Caco-2 (cell line): ENCODE measurements at regions not wholly inside any gene's neighbourhood (a gene's known extent, or its start where the extent isn't known, plus 50 kb on each side); places are given as distances from the start of the nearest gene placed in this dataset.

Experiments used
- BruUV-seq: library from RNA; stranded (reverse); fragments of 400-500 nt; replicated peaks from 2 replicates; lab custom pipeline; 2021; lab: Mats Ljungman, UMichigan
- CTCF ChIA-PET: fragments of 300-600 bp; sonication (Branson Sonifier 250); formaldehyde crosslinking; loops from one replicate; lab custom pipeline; 2022; ENCODE audit warnings: antibody characterized with exemption; lab: Charles Lee
- POLR2A ChIA-PET: fragments of 300-600 bp; sonication (Branson Sonifier 250); formaldehyde crosslinking; loops from one replicate; lab custom pipeline; 2022; ENCODE audit warnings: antibody characterized with exemption; lab: Charles Lee
- DNase-seq, 2 experiments: peaks; one replicate each; pipeline versions ENCODE4 v3.0.0 to v3.0.0-alpha.2; 2020 to 2022
- H3K27me3 ChIP-seq: replicated peaks from 2 replicates; pipeline ENCODE4 v1.6.0; 2011; ENCODE audit warnings: low read length; ENCODE audit not compliant: control insufficient read depth, insufficient read depth
- H3K36me3 ChIP-seq: 2 replicates; pipeline ENCODE4 v1.5.1; 2011; ENCODE audit warnings: low read length; ENCODE audit not compliant: control insufficient read depth, insufficient read depth
- H3K4me1 ChIP-seq: fragments of 250-450 bp; sonication (Bioruptor Pico); 2 replicates; pipeline ENCODE4 v1.5.1; 2020; ENCODE audit warnings: mild to moderate bottlenecking
- H3K4me3 ChIP-seq: 2 replicates; pipeline ENCODE4 v1.5.1; 2011; ENCODE audit warnings: low read depth, mild to moderate bottlenecking, control low read depth, low read length
- H3K9me3 ChIP-seq: fragments of 250-450 bp; sonication (Bioruptor Pico); 2 replicates; pipeline ENCODE4 v1.5.1; 2020; ENCODE audit warnings: mild to moderate bottlenecking, moderate library complexity
- H3K27ac Mint-ChIP-seq: one replicate; pipeline ENCODE4 v1.8.0; 2022; ENCODE audit warnings: mixed read lengths; ENCODE audit not compliant: unreplicated experiment
- H3K27me3 Mint-ChIP-seq: one replicate; pipeline ENCODE4 v1.8.0; 2022; ENCODE audit warnings: mixed read lengths; ENCODE audit not compliant: insufficient read depth, unreplicated experiment
- H3K36me3 Mint-ChIP-seq: one replicate; pipeline ENCODE4 v1.8.0; 2022; ENCODE audit warnings: mild to moderate bottlenecking, mixed read lengths; ENCODE audit not compliant: insufficient read depth, unreplicated experiment
- H3K4me1 Mint-ChIP-seq: one replicate; pipeline ENCODE4 v1.8.0; 2022; ENCODE audit warnings: low read depth, mixed read lengths; ENCODE audit not compliant: unreplicated experiment
- H3K4me3 Mint-ChIP-seq: one replicate; pipeline ENCODE4 v1.8.0; 2022; ENCODE audit warnings: mild to moderate bottlenecking, moderate library complexity, mixed read lengths; ENCODE audit not compliant: unreplicated experiment
- H3K9me3 Mint-ChIP-seq: one replicate; pipeline ENCODE4 v1.8.0; 2022; ENCODE audit warnings: mixed read lengths; ENCODE audit not compliant: unreplicated experiment
- intact Hi-C: fragments of 100-400 bp; cut with micrococcal nuclease; formaldehyde crosslinking; loops from one replicate; pipeline ENCODE4 v1.10.0; 2022; ENCODE audit not compliant: unreplicated experiment
- TF ChIP-seq, protein P1 (sequence below), 2 experiments: fragments of 200-600 bp in 1 of 2; IDR thresholded peaks; 1 replicate in 1 of 2; 2 replicates in 1 of 2; pipeline versions ENCODE4 v1.5.1 to v1.8.0; 2011 to 2022; ENCODE audit warnings: antibody characterized with exemption in 1 of 2, control low read depth in 1 of 2, inconsistent platforms in 1 of 2, low read depth in 1 of 2, low read length in 1 of 2, mild to moderate bottlenecking in 1 of 2, moderate library complexity in 1 of 2; ENCODE audit not compliant: insufficient read depth in 1 of 2, severe bottlenecking in 1 of 2, unreplicated experiment in 1 of 2

- H3K4me1 ChIP-seq = no peaks in the 10 kb centered on the region
- no peaks in the 10 kb centered on the region for H3K4me1 Mint-ChIP-seq
- ChIA-PET CTCF (no interaction called here), POLR2A (no interaction called here)
- no peak overlapping the region for H3K4me3 ChIP-seq
- H3K27me3 ChIP-seq = no peaks in the 10 kb centered on the region
- no peaks in the 10 kb centered on the region for H3K27me3 Mint-ChIP-seq
- no peak overlapping the region for H3K4me3 Mint-ChIP-seq
- H3K27ac Mint-ChIP-seq = no peak overlapping the region
- no peaks in the 10 kb centered on the region for H3K9me3 Mint-ChIP-seq
- no peaks in the 10 kb centered on the region for H3K36me3 Mint-ChIP-seq
- BruUV-seq = no TSS peak
- DNase-seq = no peak
- intact Hi-C loops = no loop called here
- no peaks in the 10 kb centered on the region for H3K36me3 ChIP-seq
- TF ChIP-seq, protein P1, sequence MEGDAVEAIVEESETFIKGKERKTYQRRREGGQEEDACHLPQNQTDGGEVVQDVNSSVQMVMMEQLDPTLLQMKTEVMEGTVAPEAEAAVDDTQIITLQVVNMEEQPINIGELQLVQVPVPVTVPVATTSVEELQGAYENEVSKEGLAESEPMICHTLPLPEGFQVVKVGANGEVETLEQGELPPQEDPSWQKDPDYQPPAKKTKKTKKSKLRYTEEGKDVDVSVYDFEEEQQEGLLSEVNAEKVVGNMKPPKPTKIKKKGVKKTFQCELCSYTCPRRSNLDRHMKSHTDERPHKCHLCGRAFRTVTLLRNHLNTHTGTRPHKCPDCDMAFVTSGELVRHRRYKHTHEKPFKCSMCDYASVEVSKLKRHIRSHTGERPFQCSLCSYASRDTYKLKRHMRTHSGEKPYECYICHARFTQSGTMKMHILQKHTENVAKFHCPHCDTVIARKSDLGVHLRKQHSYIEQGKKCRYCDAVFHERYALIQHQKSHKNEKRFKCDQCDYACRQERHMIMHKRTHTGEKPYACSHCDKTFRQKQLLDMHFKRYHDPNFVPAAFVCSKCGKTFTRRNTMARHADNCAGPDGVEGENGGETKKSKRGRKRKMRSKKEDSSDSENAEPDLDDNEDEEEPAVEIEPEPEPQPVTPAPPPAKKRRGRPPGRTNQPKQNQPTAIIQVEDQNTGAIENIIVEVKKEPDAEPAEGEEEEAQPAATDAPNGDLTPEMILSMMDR (IDR thresholded peaks at IDR 0.05; ENCODE audit: insufficient read depth in 1 of 2, low read depth in 1 of 2, low read length in 1 of 2, severe bottlenecking in 1 of 2, unreplicated experiment in 1 of 2) = no peak
- H3K9me3 ChIP-seq = no peaks in the 10 kb centered on the region
These were observed 556.2 kb downstream of the KCTD12 start for GRCh38 chr13:76329866-76330580.

- ChIA-PET POLR2A (no interaction called here), CTCF (no interaction called here)
- no TSS peak for BruUV-seq
- no peaks in the 10 kb centered on the region for H3K36me3 ChIP-seq
- H3K4me1 ChIP-seq = no peaks in the 10 kb centered on the region
- DNase-seq = no peak
- Mint-ChIP-seq H3K9me3 (no peaks in the 10 kb centered on the region), H3K4me1 (no peaks in the 10 kb centered on the region), H3K27ac (no peak overlapping the region), H3K36me3 (no peaks in the 10 kb centered on the region), H3K27me3 (no peaks in the 10 kb centered on the region), H3K4me3 (no peak overlapping the region)
- H3K9me3 ChIP-seq = no peaks in the 10 kb centered on the region
- H3K4me3 ChIP-seq = no peak overlapping the region
- intact Hi-C loops = no loop called here
- TF ChIP-seq, protein P1 (IDR thresholded peaks at IDR 0.05; ENCODE audit: insufficient read depth in 1 of 2, low read depth in 1 of 2, low read length in 1 of 2, severe bottlenecking in 1 of 2, unreplicated experiment in 1 of 2) = no peak
- no peaks in the 10 kb centered on the region for H3K27me3 ChIP-seq
These were observed 557.2 kb downstream of the KCTD12 start for GRCh38 chr13:76329004-76329403.

GRCh38 chr13:76326343-76326742 is 559.9 kb downstream of the KCTD12 start:
- H3K36me3 ChIP-seq = no peaks in the 10 kb centered on the region
- intact Hi-C loops = no loop called here
- no peaks in the 10 kb centered on the region for H3K4me1 ChIP-seq
- H3K4me3 ChIP-seq = no peak overlapping the region
- TF ChIP-seq, protein P1 (IDR thresholded peaks at IDR 0.05; ENCODE audit: insufficient read depth in 1 of 2, low read depth in 1 of 2, low read length in 1 of 2, severe bottlenecking in 1 of 2, unreplicated experiment in 1 of 2) = no peak
- CTCF ChIA-PET = no interaction called here
- no TSS peak for BruUV-seq
- Mint-ChIP-seq H3K27ac (no peak overlapping the region), H3K36me3 (no peaks in the 10 kb centered on the region), H3K9me3 (no peaks in the 10 kb centered on the region), H3K4me3 (no peak overlapping the region), H3K27me3 (no peaks in the 10 kb centered on the region), H3K4me1 (no peaks in the 10 kb centered on the region)
- no peak for DNase-seq
- POLR2A ChIA-PET = no interaction called here
- no peaks in the 10 kb centered on the region for H3K9me3 ChIP-seq
- H3K27me3 ChIP-seq = no peaks in the 10 kb centered on the region
